ENCODE measurements at regions not wholly inside any gene's neighbourhood (a gene's known extent, or its start where the extent isn't known, plus 50 kb on each side); places are given as distances from the start of the nearest gene placed in this dataset.

DNA sequence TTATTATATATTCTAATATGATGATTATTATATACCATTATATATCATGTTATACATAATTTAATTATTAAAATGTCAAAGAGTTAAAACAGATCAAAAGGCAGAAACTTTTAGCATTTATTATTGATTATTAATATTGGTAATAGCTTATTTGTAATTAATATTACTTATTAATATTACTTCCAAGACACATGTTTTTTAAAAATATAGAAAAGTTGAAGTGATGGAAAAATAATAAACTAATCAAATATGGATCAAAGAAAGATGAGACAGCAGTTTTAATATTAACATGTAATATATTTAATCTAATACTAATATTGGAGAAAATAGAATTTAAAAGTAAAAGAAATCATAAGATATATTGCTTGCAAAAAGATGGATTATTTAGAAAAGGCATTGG lies 154.6 kb upstream of the TAB2 start:
- TF ChIP-seq, protein P1, sequence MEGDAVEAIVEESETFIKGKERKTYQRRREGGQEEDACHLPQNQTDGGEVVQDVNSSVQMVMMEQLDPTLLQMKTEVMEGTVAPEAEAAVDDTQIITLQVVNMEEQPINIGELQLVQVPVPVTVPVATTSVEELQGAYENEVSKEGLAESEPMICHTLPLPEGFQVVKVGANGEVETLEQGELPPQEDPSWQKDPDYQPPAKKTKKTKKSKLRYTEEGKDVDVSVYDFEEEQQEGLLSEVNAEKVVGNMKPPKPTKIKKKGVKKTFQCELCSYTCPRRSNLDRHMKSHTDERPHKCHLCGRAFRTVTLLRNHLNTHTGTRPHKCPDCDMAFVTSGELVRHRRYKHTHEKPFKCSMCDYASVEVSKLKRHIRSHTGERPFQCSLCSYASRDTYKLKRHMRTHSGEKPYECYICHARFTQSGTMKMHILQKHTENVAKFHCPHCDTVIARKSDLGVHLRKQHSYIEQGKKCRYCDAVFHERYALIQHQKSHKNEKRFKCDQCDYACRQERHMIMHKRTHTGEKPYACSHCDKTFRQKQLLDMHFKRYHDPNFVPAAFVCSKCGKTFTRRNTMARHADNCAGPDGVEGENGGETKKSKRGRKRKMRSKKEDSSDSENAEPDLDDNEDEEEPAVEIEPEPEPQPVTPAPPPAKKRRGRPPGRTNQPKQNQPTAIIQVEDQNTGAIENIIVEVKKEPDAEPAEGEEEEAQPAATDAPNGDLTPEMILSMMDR (IDR thresholded peaks at IDR 0.05), result no peak
- TF ChIP-seq POLR2A (IDR thresholded peaks at IDR 0.05), result no peak
- TF ChIP-seq POLR2AphosphoS5 (IDR thresholded peaks at IDR 0.05), result no peak
